HG02973 (cell line): ENCODE measurements at regions not wholly inside any gene's neighbourhood (a gene's known extent, or its start where the extent isn't known, plus 50 kb on each side); places are given as distances from the start of the nearest gene placed in this dataset.
"Not testable (repeated sequence)": the region's sequence is repeated elsewhere in the genome, so short reads cannot be mapped to it uniquely, and the experiment has no call there.

ENCODE experiments used
- ATAC-seq: cut with Tn5 transposase; IDR thresholded peaks from one replicate; pipeline ENCODE4 v1.9.1; 2021; ENCODE audit warnings: moderate library complexity; ENCODE audit not compliant: unreplicated experiment

DNA sequence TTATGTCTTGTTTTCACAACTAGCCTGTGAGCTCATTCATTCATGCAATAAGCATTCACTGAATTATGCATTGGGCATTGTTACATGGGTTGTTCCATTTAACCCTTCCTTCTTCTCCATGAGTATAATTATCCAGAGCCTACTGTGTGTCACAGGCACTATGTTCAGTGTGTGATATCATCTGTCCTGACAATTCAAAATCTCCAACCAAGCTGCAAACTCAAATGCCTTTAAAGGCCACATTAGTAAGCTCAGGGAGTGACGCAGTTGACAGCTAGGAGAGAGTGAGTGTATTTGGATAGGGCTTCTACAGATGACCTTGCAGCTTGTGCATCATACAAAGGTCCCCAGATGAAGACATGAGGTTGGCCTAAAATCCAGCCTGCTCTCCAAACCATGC, 289.5 kb downstream of the OMA1 start:
- no peak for ATAC-seq

DNA sequence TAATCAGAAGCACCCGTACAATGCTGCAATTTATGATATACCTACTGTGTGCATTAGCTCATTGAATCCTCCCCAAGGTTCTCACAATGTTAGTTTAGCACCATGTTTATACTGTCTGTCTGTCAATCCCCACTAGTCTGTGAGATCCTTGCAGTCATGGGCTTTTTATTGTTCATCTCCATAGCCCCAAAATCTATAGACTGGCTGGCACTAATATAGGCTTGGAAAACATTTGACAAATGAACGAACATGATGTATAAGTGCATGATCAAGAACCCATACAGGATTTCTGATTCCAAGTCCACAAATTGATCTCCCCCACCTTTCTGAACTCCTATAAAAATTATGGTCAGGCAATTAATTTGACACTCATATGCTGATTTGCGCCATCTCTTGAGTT, 290.0 kb downstream of the OMA1 start:
- no peak for ATAC-seq

DNA sequence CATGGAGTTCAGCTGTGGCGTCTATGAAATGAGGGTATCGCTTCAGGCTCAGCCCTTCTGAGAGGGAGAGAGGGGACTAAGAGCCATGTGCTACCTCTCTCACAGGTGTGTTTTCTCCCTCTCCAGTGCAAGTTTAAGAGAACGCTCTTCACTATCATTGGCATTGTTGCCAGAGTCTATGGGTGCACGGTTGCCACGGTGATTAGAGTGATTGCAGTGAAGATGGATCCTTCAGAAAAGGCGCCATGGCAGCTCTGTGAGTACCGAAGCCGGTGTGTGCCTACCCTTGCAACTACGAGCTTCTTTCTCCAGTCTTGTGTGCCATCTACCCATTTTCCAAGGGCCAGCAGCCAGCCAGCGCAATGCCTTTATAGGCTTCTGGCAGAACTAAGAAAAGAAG, 290.5 kb downstream of the OMA1 start:
- ATAC-seq = no peak

DNA sequence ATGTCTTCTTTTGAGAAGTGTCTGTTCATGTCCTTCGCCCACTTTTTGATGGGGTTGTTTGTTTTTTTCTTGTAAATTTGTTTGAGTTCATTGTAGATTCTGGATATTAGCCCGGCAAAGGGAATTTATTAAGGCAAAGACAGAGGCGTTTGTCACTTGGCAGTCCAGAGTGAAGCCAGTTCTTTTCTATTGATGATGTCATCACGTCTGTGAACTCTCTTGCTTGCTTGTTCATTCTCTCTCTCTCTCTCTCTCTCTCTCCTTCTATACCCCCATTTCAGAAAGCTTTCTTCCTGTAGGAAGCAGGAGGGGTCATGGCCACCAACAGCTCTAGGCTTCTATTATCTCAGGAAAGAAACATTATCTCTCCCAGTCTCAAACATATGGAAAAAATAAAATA, 291.3 kb downstream of the OMA1 start:
- no peak for ATAC-seq

DNA sequence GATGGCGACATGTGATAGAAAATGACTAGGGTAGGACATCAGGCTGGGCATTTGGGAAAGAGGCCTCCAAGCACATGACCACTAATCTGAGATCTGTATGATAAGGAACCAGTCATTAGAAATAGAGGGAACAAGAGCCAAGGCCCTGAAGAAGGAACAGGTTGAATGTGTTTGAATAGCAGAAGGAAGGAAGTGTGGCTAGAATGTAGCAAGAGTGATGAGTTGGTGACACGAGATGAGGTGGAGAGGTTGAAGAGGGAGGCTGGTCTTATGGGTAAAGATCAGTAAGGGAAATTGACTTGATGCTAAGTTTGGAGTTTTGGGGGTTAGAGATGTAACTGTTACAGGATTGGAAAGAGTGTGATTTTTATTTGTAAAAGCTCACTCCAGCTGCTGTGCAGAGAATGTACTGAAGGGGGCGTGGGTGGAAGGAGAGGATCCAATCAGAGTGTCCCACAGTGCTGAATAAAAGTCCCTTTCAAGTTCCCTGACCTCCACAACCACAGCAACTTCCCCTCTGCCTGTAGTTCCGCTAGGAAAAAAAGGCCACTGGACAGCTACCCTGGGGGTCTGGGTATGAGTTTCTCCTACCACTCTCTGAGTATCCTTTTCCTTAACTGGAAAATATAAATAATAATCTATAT, 295.0 kb downstream of the OMA1 start:
- no peak for ATAC-seq

DNA sequence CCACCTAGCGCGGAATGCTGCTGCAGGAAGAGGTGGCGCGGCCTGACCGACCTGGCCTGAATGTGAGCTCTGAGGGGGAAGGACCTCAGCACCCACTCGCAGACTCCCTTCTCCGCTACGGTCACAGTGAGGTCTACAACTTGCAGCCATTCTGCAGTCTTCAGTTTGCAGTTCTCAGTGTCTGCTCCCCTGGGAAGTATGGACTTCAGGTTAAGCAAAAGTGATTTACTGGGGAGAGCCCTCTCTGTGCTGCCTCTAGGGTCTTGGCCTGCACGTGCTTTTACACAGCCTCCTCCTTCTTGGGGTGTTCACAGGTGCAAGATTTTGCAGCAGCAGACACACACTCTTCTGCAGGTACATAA, 296.0 kb downstream of the OMA1 start:
- ATAC-seq = no peak

DNA sequence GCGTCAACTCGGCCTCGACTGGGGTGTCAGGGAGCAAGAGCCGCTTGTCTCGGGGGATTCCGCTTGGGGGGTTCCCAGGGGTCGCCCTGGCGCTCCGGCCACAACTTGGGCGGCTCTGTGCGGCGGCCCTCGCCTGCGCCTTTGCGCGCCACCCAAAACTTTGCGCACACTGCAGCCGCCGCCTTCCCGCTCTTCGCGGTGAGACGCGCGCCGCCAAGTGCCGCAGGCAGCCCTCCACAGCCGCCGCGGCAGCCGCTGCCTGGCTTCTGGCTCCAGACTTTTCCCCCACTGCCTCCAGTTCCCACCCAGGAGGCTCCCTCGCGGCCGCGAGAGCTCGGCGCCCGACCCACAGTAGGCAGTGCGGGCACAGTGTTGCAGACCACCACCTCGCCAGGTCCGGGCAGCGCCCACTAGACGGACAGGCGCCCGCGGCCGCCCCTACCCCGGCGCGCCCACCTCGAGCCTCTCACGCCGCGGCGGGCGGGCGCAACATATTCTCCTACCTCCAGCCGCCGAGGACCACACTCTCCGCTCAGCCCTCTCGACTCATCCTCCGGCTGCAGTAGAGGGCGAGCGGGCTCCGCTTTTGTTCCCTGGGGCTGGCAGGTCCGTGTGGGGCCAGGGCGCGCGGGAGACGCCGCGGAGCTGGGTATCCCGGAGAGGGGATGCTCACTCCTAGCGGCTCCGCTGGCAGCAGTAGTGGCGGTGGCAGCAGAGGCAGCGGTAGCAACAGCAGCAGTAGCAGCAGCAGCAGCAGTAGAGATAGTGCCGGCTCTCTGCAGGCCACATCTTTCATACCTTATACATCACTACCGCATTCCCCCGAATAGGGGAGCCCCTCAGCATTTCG, 296.6 kb downstream of the OMA1 start:
- no peak for ATAC-seq

DNA sequence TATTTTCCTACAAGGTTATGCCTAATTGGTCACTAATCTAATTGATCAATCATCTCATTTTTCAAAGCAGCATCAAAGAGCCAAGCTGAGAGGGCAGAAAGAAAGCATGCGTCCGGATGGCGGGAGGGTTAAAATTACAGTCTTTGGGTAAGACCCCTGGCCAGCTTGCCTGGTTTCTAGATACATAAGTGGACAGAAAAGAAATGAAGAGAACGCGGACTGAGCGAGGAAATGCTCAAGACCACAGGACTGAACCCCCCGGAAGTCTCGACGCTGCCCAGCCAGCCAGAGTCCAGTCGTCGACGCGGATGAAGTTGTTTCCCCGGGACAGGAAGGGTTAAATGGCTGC, 297.2 kb downstream of the OMA1 start:
- ATAC-seq = no peak

DNA sequence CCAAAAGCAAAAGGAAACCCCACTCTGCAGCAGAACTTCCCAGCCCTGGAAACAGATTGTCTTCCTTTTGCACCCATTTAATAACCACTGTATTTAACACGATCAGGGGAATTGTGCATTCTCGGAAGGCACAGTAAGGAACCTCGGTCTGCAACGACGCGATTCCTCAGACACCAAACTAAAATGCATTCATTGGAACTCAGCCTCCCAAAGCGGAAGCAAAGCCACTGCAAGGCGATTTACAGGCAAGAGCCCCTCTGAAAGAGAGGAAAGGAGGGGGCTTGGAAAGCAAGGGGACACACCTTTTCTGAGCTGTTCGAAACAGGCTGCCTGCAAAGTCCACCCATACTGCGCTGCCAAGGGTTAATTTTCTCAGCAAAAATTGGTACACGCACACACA, 297.7 kb downstream of the OMA1 start:
- ATAC-seq = no peak

DNA sequence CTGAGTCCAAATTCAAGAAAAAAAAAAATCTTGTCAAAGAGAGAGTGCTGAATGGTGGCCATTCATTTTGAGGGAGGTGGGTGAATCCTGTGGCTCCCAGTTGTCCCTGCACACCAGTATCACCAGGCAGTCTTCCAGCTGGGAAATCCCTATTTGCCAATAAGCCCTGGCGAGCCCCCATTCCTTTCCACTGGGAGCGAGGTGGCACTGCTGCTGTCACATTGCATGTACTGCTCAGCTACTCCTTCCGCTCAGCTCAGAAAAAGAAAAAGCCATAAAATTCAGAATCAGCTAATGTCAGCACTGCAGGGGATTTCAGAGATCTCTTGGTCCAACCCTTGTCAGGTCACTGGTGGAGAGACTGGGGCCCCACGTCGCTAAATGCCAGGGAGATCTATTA, 298.5 kb downstream of the OMA1 start:
- ATAC-seq = no peak

DNA sequence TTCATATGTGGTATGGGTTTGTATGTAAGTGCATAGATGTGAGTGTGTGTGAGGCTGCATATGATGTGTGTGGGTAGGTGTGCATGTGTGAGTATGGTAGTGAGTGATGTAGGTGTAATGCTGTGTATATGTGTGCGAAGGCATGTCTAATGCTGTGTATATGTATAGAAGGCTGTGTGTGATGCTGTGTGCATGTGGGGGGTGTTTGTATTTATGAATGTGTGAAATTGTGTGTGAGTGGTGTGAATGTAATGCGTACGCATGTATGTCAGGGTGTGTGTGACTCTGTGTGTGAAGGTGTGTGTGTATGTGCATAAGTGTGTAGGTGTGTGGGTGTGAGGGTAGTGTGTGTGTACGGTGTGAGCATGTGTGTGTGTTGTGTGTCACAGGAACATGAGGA, 300.0 kb downstream of the OMA1 start:
- no peak for ATAC-seq

DNA sequence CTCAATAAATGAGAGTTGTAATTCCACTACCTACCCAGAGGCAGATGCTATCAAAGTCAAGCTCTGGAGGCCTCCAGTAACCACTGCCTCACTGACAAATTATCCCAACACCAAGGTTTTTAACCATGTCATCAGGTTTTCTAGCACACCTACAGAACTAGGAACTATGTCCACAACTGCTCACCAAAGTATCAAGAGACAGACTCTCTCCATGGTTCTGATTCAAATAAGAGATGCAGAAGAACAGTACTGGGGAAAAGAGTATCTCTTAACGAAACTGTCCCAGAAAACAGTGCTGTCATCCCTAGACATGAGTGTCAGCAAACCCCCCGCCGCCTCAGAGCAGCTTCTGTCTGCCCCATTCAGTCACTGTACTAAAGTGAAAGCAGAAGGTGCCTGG, 301.7 kb downstream of the OMA1 start:
- no peak for ATAC-seq

DNA sequence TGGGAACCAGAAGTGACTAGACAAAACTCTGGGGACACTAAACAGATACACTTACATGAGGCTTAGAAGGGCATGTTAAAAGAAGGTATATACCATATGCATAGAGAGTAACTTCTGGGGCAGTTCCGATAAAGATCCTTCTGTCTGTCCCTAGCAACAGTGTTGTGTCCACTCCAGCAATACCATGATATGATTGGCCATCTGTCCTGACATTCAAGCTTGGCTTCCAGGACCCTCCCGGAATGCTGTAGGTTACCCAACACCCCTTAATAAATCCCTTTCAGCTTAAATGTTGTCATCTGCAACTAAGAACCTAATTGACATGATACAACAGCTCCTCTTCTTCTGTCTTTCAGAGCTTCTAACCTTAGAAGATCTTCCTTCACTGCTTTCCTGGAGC, 307.7 kb downstream of the OMA1 start:
- no peak for ATAC-seq

DNA sequence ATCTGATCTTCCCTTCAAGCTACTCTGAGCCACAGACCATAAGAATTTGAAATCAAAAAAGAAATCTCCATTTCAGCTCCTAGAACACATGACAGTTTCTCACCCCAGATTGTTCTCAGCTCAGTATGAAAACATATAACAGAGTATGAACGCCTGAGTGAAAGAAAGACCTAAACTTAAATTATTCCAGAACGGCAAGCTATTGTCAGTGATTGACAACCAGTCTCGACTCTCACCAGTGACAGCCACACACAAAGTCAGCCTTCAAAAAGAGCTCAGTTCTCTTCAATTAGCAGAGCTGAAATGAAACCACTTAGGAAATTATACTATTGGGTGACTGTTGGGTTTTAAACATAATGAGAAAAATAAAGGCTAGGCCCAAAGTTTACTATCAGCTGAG, 312.8 kb downstream of the OMA1 start:
- ATAC-seq = no peak

DNA sequence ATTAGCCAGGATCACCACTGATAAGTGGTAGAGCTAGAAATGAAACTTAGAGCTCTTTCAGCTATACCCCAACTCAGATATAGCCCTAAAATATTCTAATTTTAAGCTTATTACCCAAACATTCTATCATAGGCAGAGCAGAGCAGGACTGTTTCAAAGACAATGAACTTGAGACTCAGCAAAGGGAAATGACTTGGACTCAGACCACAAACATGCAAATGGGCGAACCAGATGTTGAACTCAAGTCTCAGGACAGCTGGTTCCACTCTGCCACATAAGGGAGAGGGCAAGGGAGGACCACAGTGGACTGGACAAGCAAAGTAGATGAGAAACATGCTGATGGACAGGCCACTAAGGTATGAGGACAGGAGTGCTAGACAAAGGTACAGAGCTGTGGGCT, 315.3 kb downstream of the OMA1 start:
- ATAC-seq = no peak

DNA sequence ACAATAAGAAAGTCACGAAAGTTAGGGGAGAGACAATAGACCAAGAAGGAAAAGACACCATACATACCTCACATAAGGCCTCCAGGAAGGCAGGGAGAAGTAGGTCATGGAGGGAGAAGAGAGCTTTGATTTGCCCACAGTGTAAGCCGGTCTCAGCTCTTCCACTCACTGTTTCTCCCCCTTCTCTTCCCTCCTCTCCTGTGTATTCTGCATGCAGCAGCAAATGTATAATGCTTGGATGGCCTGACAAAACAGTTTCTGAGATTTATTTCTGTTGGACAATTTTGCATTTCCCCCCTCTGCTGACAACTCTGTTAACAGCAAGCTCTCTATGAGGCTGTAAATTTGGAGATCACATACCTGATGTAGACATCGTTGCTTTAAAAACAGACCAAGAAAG, 318.9 kb downstream of the OMA1 start:
- no peak for ATAC-seq

DNA sequence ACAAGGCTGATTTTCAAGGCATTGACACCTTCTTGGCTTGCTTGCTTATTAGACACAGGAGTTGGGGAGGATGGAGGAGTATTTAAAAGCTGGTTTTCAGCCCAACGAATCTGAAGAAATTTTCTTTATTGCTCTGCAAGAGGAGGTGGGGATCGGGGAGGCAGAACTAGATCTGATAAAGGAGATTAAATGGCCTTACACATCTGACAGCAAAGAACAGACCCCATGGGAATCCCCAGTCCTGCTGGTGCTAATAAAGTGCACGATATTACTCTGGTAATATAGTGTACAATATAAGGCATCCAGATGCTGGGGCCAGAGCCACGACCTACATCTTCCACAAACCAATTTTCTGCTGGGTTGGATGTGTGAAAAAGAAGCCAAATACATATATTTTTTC, 323.0 kb downstream of the OMA1 start:
- ATAC-seq = no peak

DNA sequence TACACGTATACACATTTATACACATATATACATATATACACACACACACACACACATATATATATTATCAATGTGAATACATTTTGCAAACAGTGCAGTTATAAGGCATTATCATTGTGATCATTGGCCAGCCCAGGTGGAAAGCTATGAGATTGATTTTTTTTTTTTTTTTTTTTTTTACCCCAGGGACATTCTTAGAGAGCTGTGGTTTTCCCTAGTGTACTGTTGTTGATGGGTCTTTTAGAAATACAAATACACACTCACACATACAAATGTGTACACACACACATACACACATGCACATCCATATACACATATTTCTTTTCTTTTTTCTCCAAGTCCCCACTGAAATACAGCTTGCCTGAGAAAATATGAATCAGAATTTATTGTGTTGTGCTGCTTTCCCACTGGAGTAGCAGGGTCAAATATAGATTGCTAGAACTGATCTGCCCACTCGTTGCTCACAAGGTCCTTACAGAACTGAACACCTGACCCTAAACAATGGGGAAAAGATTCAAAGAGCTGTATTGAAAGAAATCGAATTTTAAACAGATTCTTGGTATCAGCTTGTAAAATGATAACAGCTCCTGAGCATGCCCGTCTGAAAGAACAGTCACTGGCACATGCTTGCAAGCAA, 325.6 kb downstream of the OMA1 start:
- no peak for ATAC-seq

DNA sequence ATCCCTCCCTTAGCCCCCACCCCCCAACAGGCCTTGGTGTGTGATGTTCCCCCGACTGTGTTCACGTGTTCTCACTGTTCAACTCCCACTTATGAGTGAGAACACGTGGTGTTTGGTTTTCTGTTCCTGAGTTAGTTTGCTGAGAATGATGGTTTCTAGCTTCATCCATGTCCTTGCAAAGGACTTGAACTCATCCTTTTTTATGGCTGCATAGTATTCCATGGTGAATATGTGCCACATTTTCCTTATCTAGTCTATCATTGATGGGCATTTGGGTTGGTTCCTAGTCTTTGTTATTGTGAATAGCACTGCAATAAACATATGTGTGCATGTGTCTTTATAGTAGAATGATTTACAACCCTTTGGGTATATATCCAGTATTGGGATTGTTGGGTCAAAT, 330.4 kb downstream of the OMA1 start:
- not testable (repeated sequence) for ATAC-seq

DNA sequence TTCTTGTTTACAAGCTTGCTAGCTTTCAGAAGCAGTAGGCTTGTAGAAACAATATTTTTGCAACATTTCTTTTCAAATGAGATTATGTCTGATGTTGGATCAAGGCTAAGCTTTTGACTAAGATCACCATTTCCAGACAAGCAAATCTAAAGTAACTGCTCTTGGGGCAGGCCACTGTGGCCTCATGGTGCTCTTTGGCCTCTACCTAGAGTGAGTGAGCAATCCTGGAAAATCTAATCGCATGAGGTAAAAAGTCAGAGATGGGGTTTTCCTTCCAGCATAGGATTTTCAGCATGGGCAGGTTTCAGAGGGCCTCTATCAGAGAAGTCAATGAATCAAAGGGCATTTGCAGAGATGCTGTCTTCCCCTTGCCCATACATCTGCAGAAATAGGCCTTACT, 331.9 kb downstream of the OMA1 start:
- ATAC-seq = no peak

DNA sequence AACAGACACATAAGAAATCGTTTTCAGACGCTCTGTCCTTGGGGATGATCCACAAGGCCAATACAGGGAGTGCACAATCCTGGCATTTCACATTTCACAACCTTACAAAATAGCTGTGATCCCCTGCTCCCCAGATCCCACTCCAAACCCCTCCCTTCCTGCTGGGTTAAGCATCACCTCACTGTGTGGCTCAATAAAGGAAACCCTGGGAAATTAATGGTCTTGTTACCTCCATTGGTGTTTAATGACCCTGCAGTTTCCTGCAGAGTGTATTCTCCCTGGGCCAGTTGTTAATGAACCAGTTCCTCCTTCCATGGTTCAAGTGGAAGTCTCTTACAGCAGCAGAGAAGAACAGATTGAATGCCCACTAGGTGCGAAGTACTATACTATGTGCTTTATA, 334.7 kb downstream of the OMA1 start:
- ATAC-seq = no peak

DNA sequence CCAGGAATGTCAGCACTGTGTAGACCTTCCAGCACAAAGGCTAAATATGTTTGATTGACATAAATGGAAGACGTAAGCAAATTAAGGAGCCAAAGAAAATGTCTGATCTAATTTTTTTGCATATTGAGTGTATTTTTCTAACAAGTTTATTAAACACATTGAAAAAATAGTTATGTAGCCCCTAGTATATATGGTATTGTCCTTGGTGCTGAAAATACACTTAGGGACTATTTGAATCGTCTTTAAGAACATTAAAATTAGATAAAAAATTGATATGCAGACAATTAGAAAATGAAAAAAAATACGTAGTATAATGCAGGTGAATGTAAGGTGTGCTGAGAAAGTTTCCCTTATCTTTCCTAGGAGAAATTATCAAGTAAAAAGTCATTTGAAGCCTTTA, 337.0 kb downstream of the OMA1 start:
- no peak for ATAC-seq
